Esophagus muscularis mucosa (tissue), 4 donors: ENCODE measurements at regions not wholly inside any gene's neighbourhood (a gene's known extent, or its start where the extent isn't known, plus 50 kb on each side); places are given as distances from the start of the nearest gene placed in this dataset.

Experiments used
- DNase-seq: peaks from one replicate; pipeline ENCODE4 v3.0.0-alpha.2; 2017; ENCODE audit errors: extremely low spot score
- H3K27ac ChIP-seq, 4 donors: fragments of 200-600 bp; sonication (generic); replicated peaks in 1 of 4; 1 replicate in 3 of 4; 2 replicates in 1 of 4; pipeline ENCODE4 v1.5.1; 2016 to 2019; ENCODE audit warnings: mild to moderate bottlenecking in 1 of 4
- H3K27me3 ChIP-seq, 4 donors: fragments of 200-600 bp; sonication (generic); one replicate each; pipeline versions ENCODE4 v1.5.1 to v1.6.0; 2016 to 2019
- H3K36me3 ChIP-seq, 4 donors: fragments of 200-600 bp; sonication (generic); one replicate each; pipeline ENCODE4 v1.5.1; 2016 to 2019
- H3K4me1 ChIP-seq, 4 donors: fragments of 200-600 bp; sonication (generic); one replicate each; pipeline ENCODE4 v1.5.1; 2016 to 2019
- H3K4me3 ChIP-seq, 4 donors: fragments of 200-600 bp; sonication (generic); 1 replicate in 2 of 4; 2 replicates in 2 of 4; pipeline ENCODE4 v1.5.1; 2016 to 2019; ENCODE audit warnings: mild to moderate bottlenecking in 4 of 4, moderate library complexity in 1 of 4
- H3K9me3 ChIP-seq, 4 donors: fragments of 200-600 bp; sonication (generic); 1 replicate in 3 of 4; 2 replicates in 1 of 4; pipeline ENCODE4 v1.5.1; 2016 to 2019
- EP300 ChIP-seq: sonication (generic); formaldehyde crosslinking; IDR thresholded peaks from one replicate; pipeline ENCODE4 v1.6.1; 2017; ENCODE audit warnings: antibody characterized with exemption
- POLR2A ChIP-seq: fragments of 450-650 bp; IDR thresholded peaks from one replicate; pipeline ENCODE4 v1.6.1; 2017; ENCODE audit warnings: antibody characterized with exemption, moderate library complexity, mild to moderate bottlenecking, low read depth
- POLR2AphosphoS5 ChIP-seq, 2 donors: sonication (generic); formaldehyde crosslinking; IDR thresholded peaks; one replicate each; pipeline ENCODE4 v1.6.1; 2017; ENCODE audit warnings: antibody characterized with exemption in 2 of 2
- WGBS: methylation state at CpG from one replicate; pipeline ENCODE4 v1.1.5; 2018; 5-methylcytosine and 5-hydroxymethylcytosine counted together
- intact Hi-C: fragments of 100-400 bp; cut with DNase I; formaldehyde crosslinking; loops from one replicate; pipeline ENCODE4 v1.15.1; 2023
- TF ChIP-seq, protein P1 (sequence below), 3 experiments: fragments of 200-600 bp in 2 of 3; fragments of 450-650 bp in 1 of 3; sonication (generic) in 2 of 3; IDR thresholded peaks; one replicate each; pipeline ENCODE4 v1.5.1; 2017 to 2019; ENCODE audit warnings: antibody characterized with exemption in 3 of 3, mild to moderate bottlenecking in 2 of 3, moderate library complexity in 1 of 3

DNA sequence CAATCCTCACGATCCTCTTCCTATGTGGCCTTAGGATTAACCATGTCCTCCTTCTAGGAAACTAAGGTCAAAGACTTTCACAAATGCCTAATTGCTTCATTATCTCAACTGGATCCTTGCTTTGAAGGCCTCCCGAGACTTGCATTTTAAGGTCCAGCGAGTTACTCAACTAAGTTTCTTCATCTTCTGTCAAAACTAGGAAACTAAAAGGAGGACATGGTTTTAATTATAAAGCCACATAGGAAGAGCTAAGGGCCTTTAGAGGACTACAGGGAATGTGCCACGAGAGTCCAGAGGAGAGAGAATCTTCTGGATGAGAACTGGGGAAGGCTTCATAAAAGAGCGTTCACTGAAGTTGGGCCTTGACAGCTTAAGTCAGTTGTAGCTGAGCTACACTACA is 87.8 kb upstream of the LPP start:
- TF ChIP-seq POLR2A (no peak), POLR2AphosphoS5 (IDR thresholded peaks at IDR 0.05) (no peak), EP300 (no peak)
- TF ChIP-seq, protein P1, sequence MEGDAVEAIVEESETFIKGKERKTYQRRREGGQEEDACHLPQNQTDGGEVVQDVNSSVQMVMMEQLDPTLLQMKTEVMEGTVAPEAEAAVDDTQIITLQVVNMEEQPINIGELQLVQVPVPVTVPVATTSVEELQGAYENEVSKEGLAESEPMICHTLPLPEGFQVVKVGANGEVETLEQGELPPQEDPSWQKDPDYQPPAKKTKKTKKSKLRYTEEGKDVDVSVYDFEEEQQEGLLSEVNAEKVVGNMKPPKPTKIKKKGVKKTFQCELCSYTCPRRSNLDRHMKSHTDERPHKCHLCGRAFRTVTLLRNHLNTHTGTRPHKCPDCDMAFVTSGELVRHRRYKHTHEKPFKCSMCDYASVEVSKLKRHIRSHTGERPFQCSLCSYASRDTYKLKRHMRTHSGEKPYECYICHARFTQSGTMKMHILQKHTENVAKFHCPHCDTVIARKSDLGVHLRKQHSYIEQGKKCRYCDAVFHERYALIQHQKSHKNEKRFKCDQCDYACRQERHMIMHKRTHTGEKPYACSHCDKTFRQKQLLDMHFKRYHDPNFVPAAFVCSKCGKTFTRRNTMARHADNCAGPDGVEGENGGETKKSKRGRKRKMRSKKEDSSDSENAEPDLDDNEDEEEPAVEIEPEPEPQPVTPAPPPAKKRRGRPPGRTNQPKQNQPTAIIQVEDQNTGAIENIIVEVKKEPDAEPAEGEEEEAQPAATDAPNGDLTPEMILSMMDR (IDR thresholded peaks at IDR 0.05) = no peak
- intact Hi-C loops = no loop called here
- H3K9me3 ChIP-seq = no peaks in the 10 kb centered on the region
- DNase-seq = no peak
- H3K4me3 ChIP-seq = no peak overlapping the region
- H3K27ac ChIP-seq = no peak overlapping the region
- H3K36me3 ChIP-seq = no peaks in the 10 kb centered on the region
- no peaks in the 10 kb centered on the region for H3K27me3 ChIP-seq
- 97% methylated on average over 5 of the region's 5 CpGs for WGBS
- peaks cover 6 to 19% (median 14%) of the 10 kb centered on the region in 4 donors for H3K4me1 ChIP-seq

- Histone ChIP-seq H3K27ac (no peak overlapping the region), H3K4me3 (no peak overlapping the region), H3K9me3 (no peaks in the 10 kb centered on the region), H3K4me1 (peaks cover 6 to 11% (median 7%) of the 10 kb centered on the region in 4 donors), H3K27me3 (no peaks in the 10 kb centered on the region), H3K36me3 (no peaks in the 10 kb centered on the region)
- no peak for TF ChIP-seq EP300
- TF ChIP-seq POLR2A = no peak
- TF ChIP-seq POLR2AphosphoS5 (IDR thresholded peaks at IDR 0.05) = no peak
- TF ChIP-seq, protein P1 (IDR thresholded peaks at IDR 0.05) = no peak
- intact Hi-C loops = no loop called here
- no peak for DNase-seq
Measured at GRCh38 chr3:188067932-188068331, 86.0 kb upstream of the LPP start.

GRCh38 chr3:188068342-188068741 is 85.6 kb upstream of the LPP start:
- no peaks in the 10 kb centered on the region for H3K9me3 ChIP-seq
- DNase-seq = no peak
- no peak overlapping the region for H3K4me3 ChIP-seq
- no peak for TF ChIP-seq EP300
- TF ChIP-seq POLR2AphosphoS5 (IDR thresholded peaks at IDR 0.05) = no peak
- TF ChIP-seq, protein P1 (IDR thresholded peaks at IDR 0.05) = no peak
- TF ChIP-seq POLR2A = no peak
- WGBS = 95% methylated on average over 3 of the region's 3 CpGs
- intact Hi-C loops = no loop called here
- H3K4me1 ChIP-seq = peaks cover 6 to 11% (median 7%) of the 10 kb centered on the region in 4 donors
- H3K27ac ChIP-seq = no peak overlapping the region
- H3K27me3 ChIP-seq = no peaks in the 10 kb centered on the region
- no peaks in the 10 kb centered on the region for H3K36me3 ChIP-seq

- TF ChIP-seq EP300 = no peak
- no peak for TF ChIP-seq POLR2AphosphoS5 (IDR thresholded peaks at IDR 0.05)
- TF ChIP-seq POLR2A = no peak
- TF ChIP-seq, protein P1 (IDR thresholded peaks at IDR 0.05) = no peak
- Histone ChIP-seq H3K4me1 (peaks cover 10 to 15% (median 10%) of the 10 kb centered on the region in 4 donors), H3K36me3 (no peaks in the 10 kb centered on the region), H3K27me3 (no peaks in the 10 kb centered on the region), H3K27ac (no peak overlapping the region), H3K9me3 (no peaks in the 10 kb centered on the region), H3K4me3 (no peak overlapping the region)
- DNase-seq = no peak
- 82% methylated on average over 2 of the region's 2 CpGs for WGBS
- intact Hi-C loops = no loop called here
Measured at GRCh38 chr3:188071636-188072035, 82.3 kb upstream of the LPP start.

DNA sequence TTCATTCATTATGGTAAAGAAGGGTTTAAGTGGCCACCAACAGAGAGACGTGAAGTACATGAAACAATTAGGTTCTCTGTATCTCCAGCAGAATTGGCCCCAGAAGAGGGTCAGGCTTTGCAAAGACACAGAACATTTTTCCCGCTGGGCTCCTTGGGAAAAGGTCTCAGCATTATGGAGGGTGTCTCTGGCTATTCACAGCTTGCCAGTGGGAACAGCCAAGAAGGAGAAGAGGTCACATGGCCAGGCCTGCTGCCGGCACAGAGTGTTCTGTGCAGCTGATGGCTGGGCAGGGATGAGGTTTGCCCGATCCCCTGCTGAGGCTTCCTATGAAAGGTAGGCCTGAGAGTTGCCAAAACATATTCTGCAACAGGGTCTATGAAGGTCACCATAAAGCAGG is 77.8 kb upstream of the LPP start:
- Histone ChIP-seq H3K4me1 (peaks cover 11 to 20% (median 14%) of the 10 kb centered on the region in 4 donors), H3K9me3 (no peaks in the 10 kb centered on the region), H3K27ac (peak overlapping the region in 3 of 4 donors; percentile 56 to 68 (median 68)), H3K27me3 (no peaks in the 10 kb centered on the region), H3K4me3 (no peak overlapping the region), H3K36me3 (no peaks in the 10 kb centered on the region)
- intact Hi-C loops = no loop called here
- WGBS = 62% methylated on average over 3 of the region's 4 CpGs
- DNase-seq = no peak
- TF ChIP-seq POLR2AphosphoS5 (IDR thresholded peaks at IDR 0.05) = peak; percentile 64 to 80
- TF ChIP-seq, protein P1 (IDR thresholded peaks at IDR 0.05) = no peak
- no peak for TF ChIP-seq POLR2A
- TF ChIP-seq EP300 = peak; percentile 63
